ENCODE measurements at regions not wholly inside any gene's neighbourhood (a gene's known extent, or its start where the extent isn't known, plus 50 kb on each side); places are given as distances from the start of the nearest gene placed in this dataset.

DNA sequence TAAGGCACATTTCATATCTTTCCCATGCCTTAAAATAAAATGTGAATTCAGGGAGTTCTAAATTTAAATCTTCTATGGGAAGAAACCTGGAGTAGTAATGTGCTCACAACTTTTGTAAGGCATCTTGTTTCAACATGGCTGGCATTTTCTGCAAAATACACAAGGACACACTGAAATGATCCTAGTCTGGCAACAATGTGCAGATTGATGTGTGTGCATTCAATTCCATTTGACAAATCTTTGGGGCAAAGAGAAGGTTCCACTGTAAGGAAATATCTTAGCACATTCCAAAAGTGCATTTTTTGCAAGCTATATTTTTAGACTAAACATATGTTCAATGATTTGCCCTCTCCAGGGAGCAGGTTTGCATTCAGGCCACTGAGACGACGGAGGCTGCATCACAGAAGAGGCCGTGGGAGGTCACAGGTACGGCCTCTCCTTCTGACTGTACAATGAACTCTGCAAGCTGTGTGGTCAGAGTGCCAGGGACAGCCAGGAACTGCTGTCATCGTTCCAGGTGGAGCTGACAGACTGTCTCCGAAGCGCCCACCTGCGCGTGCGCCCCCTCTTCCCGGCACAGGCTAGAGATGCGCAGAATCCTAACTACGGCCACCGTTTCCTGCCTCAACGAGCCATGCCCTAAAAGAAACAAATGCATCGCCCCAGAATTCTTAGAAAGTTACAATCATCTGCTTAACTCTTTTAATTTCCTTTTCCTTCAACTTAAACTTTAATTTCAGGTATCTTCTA, 149.2 kb upstream of the POU3F3 start:
- Histone ChIP-seq H3K4me3 (ENCODE audit: insufficient read depth, low read length) (no peak overlapping the region), H3K4me2 (ENCODE audit: insufficient read depth, low read length) (no peak overlapping the region), H2AFZ (ENCODE audit: low read length) (no peak overlapping the region), H4K20me1 (ENCODE audit: insufficient read depth, low read length) (no peaks in the 10 kb centered on the region), H3K9me3 (ENCODE audit: low read depth, low read length) (no peaks in the 10 kb centered on the region), H3K27me3 (ENCODE audit: insufficient read depth, low read length) (peaks cover 7% of the 10 kb centered on the region), H3K27ac (ENCODE audit: low read depth, low read length) (no peak overlapping the region), H3K79me2 (ENCODE audit: insufficient read depth, low read length) (no peaks in the 10 kb centered on the region), H3K36me3 (ENCODE audit: insufficient read depth, low read length) (no peaks in the 10 kb centered on the region), H3K4me1 (ENCODE audit: insufficient read depth, low read length) (no peaks in the 10 kb centered on the region)
- DNase-seq (ENCODE audit: insufficient read length, low spot score, missing footprints) = peak; percentile 55
- TF ChIP-seq CTCF (IDR thresholded peaks at IDR 0.05; ENCODE audit: extremely low read depth, low read depth, low read length) = no peak

- no peak overlapping the region for H2AFZ ChIP-seq (ENCODE audit: low read length)
Measured at GRCh38 chr2:104707056-104707455, 146.9 kb upstream of the POU3F3 start.

DNA sequence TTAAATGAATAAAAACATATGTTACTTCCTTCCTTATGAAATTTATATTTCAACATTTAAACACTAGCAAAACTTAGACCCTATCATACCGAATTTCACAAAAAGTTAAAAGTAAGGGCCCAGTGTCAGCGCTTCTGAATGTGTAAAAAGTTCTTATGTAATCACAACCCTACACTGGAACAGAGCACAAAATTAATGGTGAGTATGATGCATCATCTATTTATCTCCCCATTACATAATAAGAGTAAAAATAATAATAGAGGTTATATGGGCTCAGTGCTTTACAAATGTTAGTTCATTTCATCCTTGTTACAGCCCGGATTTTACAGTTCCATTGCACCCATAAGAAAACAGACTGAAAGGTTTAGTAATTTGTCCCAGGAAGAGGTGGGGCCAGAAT, 144.9 kb upstream of the POU3F3 start:
- H3K27me3 ChIP-seq (ENCODE audit: insufficient read depth, low read length) = no peaks in the 10 kb centered on the region
- no peak overlapping the region for H3K4me3 ChIP-seq (ENCODE audit: insufficient read depth, low read length)
- no peak for DNase-seq (ENCODE audit: insufficient read length, low spot score, missing footprints)
- H3K36me3 ChIP-seq (ENCODE audit: insufficient read depth, low read length) = no peaks in the 10 kb centered on the region
- H3K9me3 ChIP-seq (ENCODE audit: low read depth, low read length) = no peaks in the 10 kb centered on the region
- no peak overlapping the region for H2AFZ ChIP-seq (ENCODE audit: low read length)
- no peak overlapping the region for H3K4me2 ChIP-seq (ENCODE audit: insufficient read depth, low read length)
- no peaks in the 10 kb centered on the region for H3K4me1 ChIP-seq (ENCODE audit: insufficient read depth, low read length)
- no peaks in the 10 kb centered on the region for H4K20me1 ChIP-seq (ENCODE audit: insufficient read depth, low read length)
- H3K79me2 ChIP-seq (ENCODE audit: insufficient read depth, low read length) = no peaks in the 10 kb centered on the region
- TF ChIP-seq CTCF (IDR thresholded peaks at IDR 0.05; ENCODE audit: extremely low read depth, low read depth, low read length) = no peak
- H3K27ac ChIP-seq (ENCODE audit: low read depth, low read length) = no peak overlapping the region

More at GRCh38 chr2:104707056-104707455, 146.9 kb upstream of the POU3F3 start:
- H3K9me3 ChIP-seq (ENCODE audit: low read depth, low read length) = no peaks in the 10 kb centered on the region
- H4K20me1 ChIP-seq (ENCODE audit: insufficient read depth, low read length) = no peaks in the 10 kb centered on the region
- no peak overlapping the region for H3K27ac ChIP-seq (ENCODE audit: low read depth, low read length)
- no peak overlapping the region for H3K4me2 ChIP-seq (ENCODE audit: insufficient read depth, low read length)
- no peak for DNase-seq (ENCODE audit: insufficient read length, low spot score, missing footprints)
- no peaks in the 10 kb centered on the region for H3K79me2 ChIP-seq (ENCODE audit: insufficient read depth, low read length)
- no peaks in the 10 kb centered on the region for H3K36me3 ChIP-seq (ENCODE audit: insufficient read depth, low read length)
- TF ChIP-seq CTCF (IDR thresholded peaks at IDR 0.05; ENCODE audit: extremely low read depth, low read depth, low read length) = no peak
- H3K4me1 ChIP-seq (ENCODE audit: insufficient read depth, low read length) = no peaks in the 10 kb centered on the region
- H3K4me3 ChIP-seq (ENCODE audit: insufficient read depth, low read length) = no peak overlapping the region
- peaks cover 7% of the 10 kb centered on the region for H3K27me3 ChIP-seq (ENCODE audit: insufficient read depth, low read length)

DNA sequence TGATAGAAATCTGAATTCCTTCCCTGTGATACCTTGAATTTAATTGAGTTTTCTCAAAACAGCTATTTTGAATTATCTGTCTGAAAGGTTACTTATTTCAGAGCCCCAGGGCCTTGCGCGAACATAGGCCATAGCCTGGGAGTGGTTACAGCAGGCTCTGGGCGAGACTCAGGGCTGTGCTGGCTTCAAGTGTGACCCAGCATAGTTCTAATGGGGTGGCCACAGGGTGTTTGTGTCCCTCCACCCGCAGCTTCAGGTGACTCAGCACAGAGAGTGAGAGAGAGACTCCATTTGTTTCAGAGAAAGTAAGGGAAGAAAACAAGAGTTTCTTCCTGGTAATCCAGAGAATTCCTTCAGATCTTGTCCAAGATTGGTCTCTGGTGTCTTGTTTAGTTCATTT, 137.9 kb upstream of the POU3F3 start:
- no peak for TF ChIP-seq CTCF (IDR thresholded peaks at IDR 0.05; ENCODE audit: extremely low read depth, low read depth, low read length)
- H3K27ac ChIP-seq (ENCODE audit: low read depth, low read length) = no peak overlapping the region
- no peak overlapping the region for H3K4me2 ChIP-seq (ENCODE audit: insufficient read depth, low read length)

More for the DNA sequence above, 137.9 kb upstream of the POU3F3 start:
- Histone ChIP-seq H3K9me3 (ENCODE audit: low read depth, low read length) (no peaks in the 10 kb centered on the region), H3K4me1 (ENCODE audit: insufficient read depth, low read length) (no peaks in the 10 kb centered on the region), H3K27me3 (ENCODE audit: insufficient read depth, low read length) (no peaks in the 10 kb centered on the region), H2AFZ (ENCODE audit: low read length) (no peak overlapping the region), H3K4me3 (ENCODE audit: insufficient read depth, low read length) (no peak overlapping the region), H4K20me1 (ENCODE audit: insufficient read depth, low read length) (no peaks in the 10 kb centered on the region), H3K36me3 (ENCODE audit: insufficient read depth, low read length) (no peaks in the 10 kb centered on the region), H3K79me2 (ENCODE audit: insufficient read depth, low read length) (no peaks in the 10 kb centered on the region)
- DNase-seq (ENCODE audit: insufficient read length, low spot score, missing footprints) = no peak
